Colon (tissue), 2 donors: ENCODE measurements at regions not wholly inside any gene's neighbourhood (a gene's known extent, or its start where the extent isn't known, plus 50 kb on each side); places are given as distances from the start of the nearest gene placed in this dataset.
"Not testable (repeated sequence)": the region's sequence is repeated elsewhere in the genome, so short reads cannot be mapped to it uniquely, and the experiment has no call there.

Experiments
- FAIRE-seq: peaks from 2 replicates; lab custom pipeline; 2012; peaks lifted over from hg19 to GRCh38; lab: Jason Lieb, UNC
- donor health status: control.
- donor health status: control.

GRCh38 chr5:27475063-27475462 lies 436.7 kb upstream of the CDH9 start:
- no peak for FAIRE-seq

- no peak for FAIRE-seq
Observed at GRCh38 chr5:27474395-27474794, 436.0 kb upstream of the CDH9 start.

- no peak for FAIRE-seq
Observed at GRCh38 chr5:27474047-27474309, 435.6 kb upstream of the CDH9 start.

GRCh38 chr5:27473307-27474046 lies 435.1 kb upstream of the CDH9 start:
- FAIRE-seq: no peak

GRCh38 chr5:27472871-27473270 lies 434.5 kb upstream of the CDH9 start:
- no peak for FAIRE-seq

GRCh38 chr5:27472000-27472763 lies 433.8 kb upstream of the CDH9 start:
- no peak for FAIRE-seq

GRCh38 chr5:27466959-27467358 lies 428.6 kb upstream of the CDH9 start:
- no peak for FAIRE-seq

GRCh38 chr5:27465140-27465539 lies 426.8 kb upstream of the CDH9 start:
- FAIRE-seq: no peak

- FAIRE-seq: no peak
Observed at GRCh38 chr5:27463446-27464149, 425.2 kb upstream of the CDH9 start.

GRCh38 chr5:27462936-27463335 lies 424.6 kb upstream of the CDH9 start:
- no peak for FAIRE-seq

- FAIRE-seq: no peak
Observed at GRCh38 chr5:27458287-27458686, 419.9 kb upstream of the CDH9 start.

GRCh38 chr5:27451377-27451776 lies 413.0 kb upstream of the CDH9 start:
- no peak for FAIRE-seq

GRCh38 chr5:27450607-27451006 lies 412.2 kb upstream of the CDH9 start:
- no peak for FAIRE-seq

GRCh38 chr5:27439383-27439782 lies 401.0 kb upstream of the CDH9 start:
- not testable (repeated sequence) for FAIRE-seq

GRCh38 chr5:27437594-27438200 lies 399.3 kb upstream of the CDH9 start:
- no peak for FAIRE-seq

- no peak for FAIRE-seq
Observed at GRCh38 chr5:27434335-27434734, 395.9 kb upstream of the CDH9 start.

- no peak for FAIRE-seq
Observed at GRCh38 chr5:27414099-27414498, 375.7 kb upstream of the CDH9 start.

GRCh38 chr5:27412384-27412783 lies 374.0 kb upstream of the CDH9 start:
- FAIRE-seq: no peak

GRCh38 chr5:27406020-27406419 lies 367.6 kb upstream of the CDH9 start:
- no peak for FAIRE-seq

GRCh38 chr5:27403243-27403882 lies 365.0 kb upstream of the CDH9 start:
- no peak for FAIRE-seq

GRCh38 chr5:27402828-27403227 lies 364.4 kb upstream of the CDH9 start:
- no peak for FAIRE-seq

GRCh38 chr5:27396998-27397397 lies 358.6 kb upstream of the CDH9 start:
- FAIRE-seq: no peak
